GM21717 (cell line): ENCODE measurements at regions not wholly inside any gene's neighbourhood (a gene's known extent, or its start where the extent isn't known, plus 50 kb on each side); places are given as distances from the start of the nearest gene placed in this dataset.
"Not testable (repeated sequence)": the region's sequence is repeated elsewhere in the genome, so short reads cannot be mapped to it uniquely, and the experiment has no call there.

Experiments used
- ATAC-seq: cut with Tn5 transposase; IDR thresholded peaks from one replicate; pipeline ENCODE4 v1.9.1; 2021; ENCODE audit warnings: mild to moderate bottlenecking, moderate library complexity; ENCODE audit not compliant: unreplicated experiment

DNA sequence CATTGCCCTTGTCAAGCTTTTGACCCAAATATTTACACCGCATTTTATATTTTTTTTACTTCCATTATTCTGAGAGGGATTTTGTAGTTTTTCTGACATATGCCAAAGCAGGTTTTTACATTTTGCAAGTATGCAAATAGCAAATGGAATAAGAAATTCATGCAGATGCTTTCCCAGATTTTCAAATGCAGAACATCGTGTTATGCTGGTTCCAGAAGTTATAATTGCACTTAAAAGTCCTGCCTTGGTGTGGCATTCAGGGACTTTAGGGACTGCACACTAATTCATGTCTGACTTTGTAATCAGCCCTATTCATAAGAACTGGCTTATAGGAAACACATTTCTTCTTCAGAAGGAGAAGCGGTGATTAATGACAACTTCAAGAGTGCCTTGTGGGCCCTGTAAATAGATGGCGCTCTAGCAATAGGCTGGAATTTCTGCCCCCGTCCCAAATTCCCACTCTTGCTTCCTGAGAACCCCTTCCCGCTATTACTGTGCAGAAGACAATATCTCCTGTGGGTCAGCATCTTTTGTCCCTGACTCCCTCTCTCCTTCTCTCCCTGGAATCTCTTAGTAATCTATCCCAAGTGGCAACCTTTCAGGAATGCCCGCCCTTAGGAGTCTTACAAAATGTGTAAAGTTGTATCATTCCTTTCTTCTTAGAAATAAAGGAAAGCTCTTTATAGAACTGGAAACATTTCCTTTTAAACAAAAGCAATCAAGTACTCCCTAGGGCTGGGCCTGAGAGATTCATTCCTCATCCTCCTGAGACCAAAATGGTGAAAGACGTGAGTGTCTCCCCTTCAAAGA, 264.0 kb downstream of the INHBA start:
- no peak for ATAC-seq

DNA sequence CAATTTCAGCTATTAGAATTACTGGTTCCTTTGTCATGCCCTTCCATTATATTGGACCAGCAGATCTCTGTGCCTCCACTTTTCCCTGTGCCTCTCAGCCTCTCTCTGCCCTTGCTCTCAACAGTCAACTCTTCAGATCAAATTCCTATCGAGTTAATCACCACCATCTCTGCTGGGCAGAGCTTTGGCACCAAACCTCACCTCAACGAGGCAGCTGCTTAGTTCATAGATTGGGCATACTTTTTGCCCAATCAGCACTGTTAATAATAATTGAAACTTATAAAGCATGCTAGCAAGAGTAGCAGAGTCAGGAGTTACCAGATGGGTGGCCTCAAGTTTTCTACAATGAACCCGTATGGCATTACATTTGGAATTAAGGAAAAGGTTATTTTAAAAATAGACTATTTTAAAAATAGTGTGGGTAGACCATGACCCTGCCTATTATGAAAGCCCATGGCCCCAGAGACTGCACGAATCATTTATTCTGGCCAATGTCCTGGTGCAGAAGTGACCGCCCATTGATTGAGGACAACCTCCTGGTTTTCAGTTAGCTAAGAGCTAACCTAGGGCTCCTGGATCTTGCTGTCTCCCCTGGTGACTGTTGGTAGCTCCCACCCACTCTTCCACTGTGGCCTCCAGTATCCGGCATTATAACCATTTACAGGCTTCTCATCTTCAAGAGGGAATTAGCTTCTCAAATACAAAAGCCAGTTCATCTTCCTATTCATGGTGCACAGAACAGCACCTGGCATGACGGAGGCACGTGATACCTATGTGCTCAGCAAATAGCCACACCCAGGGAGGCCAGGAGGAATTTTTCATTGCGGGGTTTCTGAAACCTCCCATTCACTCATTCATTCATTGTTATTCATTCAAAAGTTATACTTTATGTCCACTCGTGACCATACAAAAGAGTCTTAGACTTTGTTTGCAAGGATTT, 265.4 kb downstream of the INHBA start:
- no peak for ATAC-seq

DNA sequence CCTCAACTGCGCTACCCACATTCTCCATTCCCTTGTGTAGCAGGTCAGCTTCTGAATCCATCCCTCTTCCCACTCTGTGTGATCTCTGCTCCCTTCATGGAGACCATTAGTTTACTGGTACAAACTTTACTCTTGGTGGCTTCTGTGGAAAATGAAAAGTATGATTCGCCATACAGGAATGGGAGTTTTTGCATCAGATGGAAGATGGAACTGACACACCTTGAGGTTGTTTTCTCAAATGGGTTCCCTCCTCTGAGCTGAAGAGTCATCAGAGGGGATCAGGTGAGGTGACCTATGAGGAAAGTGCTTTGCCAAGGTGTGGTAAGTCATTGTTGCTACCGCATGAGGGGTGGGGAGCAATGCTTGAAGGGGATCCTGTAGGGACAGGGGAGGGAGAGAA, 266.8 kb downstream of the INHBA start:
- ATAC-seq = no peak

DNA sequence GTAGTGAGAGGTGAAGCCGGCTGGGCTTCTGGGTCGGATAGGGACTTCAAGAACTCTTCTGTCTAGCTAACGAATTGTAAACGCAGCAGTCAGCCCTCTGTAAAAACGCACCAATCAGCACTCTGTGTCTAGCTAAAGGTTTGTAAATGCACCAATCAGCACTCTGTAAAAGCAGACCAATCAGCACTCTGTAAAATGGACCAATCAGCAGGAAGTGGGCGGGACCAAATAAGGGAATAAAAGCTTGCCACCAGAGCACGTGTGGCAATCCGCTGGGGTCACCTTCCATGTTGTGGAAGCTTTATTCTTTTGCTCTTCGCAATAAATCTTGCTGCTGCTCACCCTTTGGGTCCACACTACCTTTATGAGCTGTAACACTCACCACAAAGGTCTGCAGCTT, 267.9 kb downstream of the INHBA start:
- ATAC-seq = not testable (repeated sequence)

DNA sequence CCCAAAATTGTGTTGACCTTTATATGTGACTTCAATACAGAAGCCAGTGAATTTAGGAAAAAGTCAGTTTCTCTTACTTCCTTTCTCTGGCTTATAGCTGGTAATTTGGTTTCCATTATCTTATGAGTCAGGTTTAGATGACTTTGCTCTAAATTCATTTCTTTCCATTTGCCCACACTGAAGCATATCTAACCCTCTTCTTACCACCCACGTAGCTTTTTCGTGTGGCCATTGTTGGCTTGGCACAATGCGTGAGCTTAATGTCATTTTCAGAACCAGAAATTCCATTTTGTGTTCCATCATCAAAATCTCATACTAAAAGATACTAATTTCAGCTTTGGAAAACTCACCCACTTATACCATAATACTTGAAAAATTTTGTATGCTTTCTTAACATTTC, 271.2 kb downstream of the INHBA start:
- no peak for ATAC-seq

DNA sequence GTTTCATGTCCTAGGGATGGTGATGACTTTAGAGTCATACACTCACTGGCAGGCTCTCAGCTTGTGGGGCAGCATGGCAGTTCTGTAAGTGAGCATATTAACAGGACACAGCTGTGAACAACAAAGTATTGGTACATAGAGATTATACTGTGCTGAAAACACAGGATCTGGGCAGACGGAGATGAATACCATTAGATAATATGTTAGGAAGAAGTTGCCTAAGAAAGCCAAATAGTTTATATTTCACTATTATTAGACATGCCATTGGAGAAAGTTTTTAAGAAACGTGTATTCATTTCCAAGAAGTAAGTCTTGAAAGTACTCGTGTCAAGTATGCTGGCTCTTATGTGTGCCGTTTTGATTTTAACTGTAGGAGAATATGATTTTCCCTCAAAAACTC, 274.5 kb downstream of the INHBA start:
- ATAC-seq = no peak

DNA sequence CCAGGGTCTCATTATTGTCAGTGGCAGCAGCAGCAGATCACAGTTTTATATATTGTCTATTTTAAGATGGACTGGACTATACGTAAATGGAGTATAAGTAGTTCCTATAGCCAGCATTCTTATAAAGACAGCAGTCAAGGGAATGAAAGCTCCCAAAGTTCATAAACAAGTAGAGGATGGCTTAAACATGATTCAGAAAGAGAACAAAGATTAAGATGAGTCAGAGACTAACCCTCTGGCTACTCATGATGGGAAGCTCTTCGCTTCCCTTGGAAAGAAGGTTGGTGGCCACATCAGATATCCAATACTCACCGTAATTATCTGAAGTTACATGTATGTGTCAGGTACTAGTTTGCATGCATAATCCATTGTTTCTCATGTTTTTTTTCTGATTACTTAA, 277.0 kb downstream of the INHBA start:
- ATAC-seq = no peak

DNA sequence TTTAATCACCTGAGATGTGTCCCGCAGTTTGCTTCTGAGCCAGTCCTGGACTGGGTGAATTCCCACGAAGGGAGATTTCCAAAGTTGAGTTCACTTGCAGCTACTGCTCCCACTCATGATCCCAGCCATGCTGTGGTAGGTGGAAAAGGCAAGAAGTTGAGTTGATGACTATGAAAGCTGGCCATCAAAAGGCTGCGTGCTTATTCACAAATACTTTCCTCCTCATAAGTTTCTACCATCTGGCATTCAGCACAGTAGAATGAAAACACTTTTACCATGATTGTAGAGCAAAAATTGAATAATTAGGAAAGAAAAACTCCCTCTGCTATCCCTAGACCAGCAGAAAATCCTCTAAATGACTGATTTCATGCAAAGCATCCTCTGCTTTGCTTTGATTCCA, 281.8 kb downstream of the INHBA start:
- ATAC-seq = no peak

DNA sequence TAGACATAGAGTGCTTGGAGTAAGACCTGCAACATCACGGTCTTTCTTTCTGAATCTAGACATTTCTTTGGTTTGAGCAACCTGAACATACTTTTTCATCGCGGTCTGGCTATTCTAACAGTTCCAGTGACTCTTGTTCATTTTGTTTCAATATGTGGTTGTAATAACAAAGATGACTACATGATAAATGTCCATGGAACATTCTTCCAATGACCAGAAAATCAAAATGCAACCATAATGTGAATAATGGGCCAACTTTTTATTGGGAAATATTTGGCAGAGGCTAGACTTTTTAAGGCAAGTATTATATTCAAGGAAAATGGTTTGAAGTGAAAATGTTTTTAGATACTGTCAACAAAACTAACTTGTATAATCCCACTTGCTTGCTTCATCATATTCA, 282.5 kb downstream of the INHBA start:
- ATAC-seq = no peak

DNA sequence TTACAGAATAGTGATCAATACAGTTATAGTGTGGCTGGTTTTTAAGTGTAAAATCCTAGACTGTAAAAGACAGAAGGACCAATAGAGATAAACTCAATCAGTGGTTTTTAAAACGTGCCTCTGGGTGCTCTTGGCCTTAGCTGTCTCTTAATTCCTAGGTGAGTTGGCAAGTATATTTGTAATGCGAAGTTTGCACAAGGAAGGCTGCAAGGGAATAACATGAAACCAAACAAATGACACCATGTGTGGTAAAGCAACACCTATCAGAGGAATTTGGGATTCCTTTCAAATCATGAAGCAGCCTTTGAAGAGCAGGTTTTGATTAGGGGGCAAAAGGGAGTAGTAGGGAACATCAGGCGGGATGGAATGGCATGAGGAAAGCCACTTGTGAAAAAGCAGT, 284.6 kb downstream of the INHBA start:
- no peak for ATAC-seq

DNA sequence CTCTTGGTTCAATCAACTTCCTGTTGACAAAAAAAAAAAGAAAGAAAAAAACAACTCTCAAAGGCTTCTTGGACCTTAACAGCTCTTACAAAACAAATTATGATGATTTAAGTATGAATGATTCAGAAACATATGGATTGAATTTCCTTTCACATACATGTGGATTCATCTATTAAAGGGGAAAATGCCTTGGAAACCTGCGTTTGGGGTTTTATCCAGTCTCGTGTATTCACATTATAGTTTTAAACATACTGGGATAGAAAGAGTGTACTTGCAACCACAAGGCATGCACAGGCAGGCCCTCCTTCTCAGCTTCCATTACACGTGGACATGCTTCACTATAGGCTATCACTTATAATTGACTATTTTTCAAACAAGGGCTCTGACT, 286.7 kb downstream of the INHBA start:
- no peak for ATAC-seq

DNA sequence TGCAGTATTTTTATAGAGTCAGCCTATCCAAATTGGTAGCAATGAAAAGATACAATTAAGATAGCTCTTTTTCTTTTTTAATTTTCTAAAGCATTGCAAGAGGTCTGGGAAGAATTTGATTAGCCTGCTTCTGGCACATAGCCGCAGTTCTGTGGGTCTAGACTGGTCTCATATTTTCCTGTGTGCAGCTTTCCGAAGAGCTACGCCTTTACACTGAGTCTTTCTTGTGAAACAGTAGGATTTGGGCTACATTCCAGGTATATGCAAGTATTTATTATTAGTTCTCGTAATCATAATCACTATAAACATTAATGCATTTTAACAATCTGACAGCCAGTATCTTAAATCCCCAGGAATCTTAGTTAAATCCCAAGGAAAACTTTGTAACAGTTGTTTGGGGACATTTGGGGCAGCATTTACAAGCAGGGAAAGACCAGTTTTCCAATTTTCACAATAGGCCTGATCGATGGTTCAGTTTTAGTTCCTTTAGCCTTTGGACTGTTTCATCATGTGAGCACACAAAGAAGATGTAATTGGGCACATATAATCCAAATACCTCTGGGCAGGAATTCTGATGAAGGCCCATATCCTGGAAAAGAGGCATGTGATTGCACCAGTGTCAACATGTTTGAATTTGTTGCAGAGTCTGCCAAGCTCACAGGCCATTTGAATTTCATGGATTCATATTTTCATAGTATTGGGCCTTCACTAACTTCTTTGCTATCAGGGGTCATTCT, 287.3 kb downstream of the INHBA start:
- ATAC-seq = no peak

DNA sequence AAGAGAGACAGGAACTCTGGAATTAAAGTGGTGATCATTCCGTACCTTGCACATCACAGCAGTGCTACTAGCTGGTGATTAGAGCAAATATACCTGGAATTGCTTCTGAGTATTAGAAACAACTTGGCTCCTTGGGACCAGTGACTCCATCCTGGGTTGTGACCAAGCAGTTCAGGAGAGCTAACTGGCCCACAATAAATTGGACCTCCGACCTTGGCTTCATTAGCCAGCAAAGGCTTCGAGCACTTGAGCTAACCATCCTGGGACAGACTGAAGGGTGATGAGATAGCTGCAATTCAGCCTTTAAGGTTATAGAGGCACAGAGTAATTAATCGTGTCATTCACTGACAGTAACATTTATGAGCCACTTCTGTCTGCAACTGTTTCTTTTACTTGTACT, 287.8 kb downstream of the INHBA start:
- no peak for ATAC-seq

DNA sequence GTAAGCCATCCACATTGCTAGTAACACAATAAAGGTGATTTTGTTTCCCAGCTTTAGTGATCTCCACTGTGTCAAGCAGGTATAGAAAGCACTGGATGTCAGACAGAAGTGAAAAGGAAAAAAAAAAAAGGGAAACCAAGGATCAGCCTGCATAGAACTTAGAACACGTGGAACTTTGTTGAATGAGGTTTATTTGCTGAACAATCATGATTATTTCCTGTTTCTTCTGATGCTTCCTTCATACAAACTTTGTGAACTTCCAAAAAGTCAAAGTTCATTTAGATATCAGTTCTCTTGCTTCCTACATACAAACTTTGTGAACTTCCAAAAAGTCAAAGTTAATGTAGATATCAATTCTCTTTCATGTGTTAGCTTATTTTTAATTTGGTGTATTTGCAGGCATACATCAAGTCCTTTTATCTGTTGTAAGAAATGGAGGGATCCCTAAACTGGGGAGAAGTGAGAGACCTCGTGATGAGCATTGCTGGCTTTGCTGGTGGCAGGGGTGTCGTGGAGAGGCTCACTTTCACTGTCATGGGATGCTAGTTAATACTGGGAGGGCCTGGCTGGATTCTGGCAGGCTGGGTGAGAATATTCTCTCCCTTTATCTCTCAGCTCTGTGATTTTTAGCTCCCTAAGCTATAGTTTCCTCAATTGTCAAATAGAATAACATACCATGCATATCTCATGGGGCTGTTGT, 298.4 kb downstream of the INHBA start:
- no peak for ATAC-seq

DNA sequence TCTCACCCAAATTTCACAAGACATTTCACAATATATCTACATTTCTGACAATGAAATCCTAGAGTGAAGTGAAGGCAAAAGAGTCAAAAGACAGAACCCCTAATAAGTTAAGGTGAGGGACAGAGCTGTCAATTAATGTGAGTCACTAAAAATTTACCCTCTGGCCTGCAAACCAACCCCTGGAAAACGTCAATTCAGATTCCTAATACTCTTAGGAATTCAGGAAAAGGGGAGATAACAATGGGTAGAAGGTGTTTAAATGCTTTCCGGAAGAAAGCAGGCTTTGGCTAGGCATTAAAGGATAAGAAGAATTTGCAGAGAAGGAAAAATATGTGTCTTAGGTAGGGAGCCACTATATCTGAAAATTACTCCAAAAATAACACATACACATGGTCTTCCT, 299.6 kb downstream of the INHBA start:
- no peak for ATAC-seq

DNA sequence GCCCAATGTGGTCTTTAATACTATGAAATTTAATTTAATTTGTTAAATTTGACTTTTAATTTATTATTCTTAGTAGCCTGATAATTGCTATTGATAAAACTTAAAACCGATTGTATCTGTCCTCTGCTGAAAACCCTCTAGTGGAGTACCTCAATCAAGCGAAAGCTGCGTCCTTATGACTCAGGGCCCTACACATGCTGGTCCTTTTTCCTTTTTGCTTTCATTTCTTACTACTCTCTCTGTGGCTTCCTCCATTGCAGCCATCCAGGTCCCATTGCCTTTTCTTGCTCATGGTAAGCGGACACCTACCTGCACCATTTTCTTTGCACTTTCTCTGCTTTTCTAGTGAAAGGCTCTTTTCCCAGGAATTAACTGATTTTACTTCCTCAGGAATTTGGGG, 301.1 kb downstream of the INHBA start:
- no peak for ATAC-seq

DNA sequence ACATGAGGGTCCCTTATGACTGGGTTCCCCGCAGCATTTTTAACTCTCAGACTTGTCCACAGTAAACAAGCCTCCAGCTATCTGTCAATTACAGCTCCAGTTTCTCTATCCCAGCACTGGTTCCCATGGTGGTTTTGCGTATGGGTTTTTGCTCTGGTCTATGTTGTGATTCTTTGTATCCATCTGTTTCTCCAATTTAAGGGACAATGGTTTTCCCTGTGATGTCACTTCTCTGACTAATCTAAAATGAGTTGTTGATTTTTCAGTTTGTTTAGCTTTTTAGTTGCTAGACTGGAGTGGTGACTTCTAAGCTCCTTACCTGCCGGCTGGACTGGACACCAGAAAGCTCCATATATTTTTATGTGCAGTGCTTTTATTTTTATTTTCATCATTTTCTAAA, 303.7 kb downstream of the INHBA start:
- no peak for ATAC-seq

DNA sequence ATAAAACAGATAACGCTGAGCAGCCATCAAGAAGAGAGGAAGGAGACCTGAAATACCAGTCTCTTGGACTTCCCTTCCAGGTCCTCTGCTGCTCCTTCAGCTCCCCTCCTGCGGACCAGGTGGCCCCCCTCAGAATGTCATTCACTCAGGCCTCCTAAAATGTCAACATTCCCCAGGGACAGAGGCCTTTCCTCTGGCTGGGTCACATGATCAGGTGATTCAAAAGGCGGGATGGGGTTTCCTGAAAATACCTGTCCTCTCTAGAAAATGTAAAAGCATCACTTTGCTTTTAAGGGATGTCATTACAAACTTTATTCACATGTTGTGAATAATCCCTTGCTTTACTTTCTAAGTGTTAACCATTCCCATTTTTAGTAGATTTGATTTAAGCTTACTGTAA, 311.1 kb downstream of the INHBA start:
- ATAC-seq = no peak

DNA sequence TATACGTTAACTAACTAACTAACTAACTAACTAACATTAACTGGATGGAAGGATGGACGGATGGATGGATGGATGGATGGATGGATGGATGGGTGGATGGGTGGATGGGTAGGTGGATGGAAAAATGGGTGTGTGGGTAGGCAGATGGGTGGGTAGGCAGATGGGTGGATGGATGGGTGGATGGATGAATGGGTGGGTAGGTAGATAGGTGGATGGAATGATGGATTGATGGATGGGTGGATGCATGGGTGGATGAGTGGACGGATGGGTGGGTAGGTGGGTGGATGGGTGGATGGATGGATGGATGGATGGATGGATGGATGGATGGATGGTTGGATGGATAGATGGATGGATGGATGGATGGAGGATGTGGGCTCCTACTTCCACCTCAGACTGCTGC, 314.0 kb downstream of the INHBA start:
- ATAC-seq = not testable (repeated sequence)

DNA sequence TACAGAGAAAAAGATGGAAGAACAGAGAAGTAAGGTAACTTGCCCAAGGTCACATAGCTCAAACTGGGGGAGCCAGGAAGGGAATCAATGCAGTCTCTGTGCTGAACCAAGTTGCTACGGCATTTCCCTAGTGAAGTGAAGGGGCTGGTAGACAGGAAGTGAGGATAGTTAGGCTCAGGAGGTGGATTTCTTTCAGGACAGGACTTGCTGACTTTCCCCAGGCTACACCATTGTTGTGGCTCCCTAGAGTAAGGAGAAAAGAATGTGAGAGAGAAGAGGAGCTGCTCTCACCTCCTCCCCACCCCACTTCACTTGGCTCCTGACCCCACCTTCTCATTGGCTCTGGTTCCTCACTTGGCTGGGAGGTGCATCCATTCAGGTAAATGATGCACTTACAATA, 316.9 kb downstream of the INHBA start:
- ATAC-seq = no peak

DNA sequence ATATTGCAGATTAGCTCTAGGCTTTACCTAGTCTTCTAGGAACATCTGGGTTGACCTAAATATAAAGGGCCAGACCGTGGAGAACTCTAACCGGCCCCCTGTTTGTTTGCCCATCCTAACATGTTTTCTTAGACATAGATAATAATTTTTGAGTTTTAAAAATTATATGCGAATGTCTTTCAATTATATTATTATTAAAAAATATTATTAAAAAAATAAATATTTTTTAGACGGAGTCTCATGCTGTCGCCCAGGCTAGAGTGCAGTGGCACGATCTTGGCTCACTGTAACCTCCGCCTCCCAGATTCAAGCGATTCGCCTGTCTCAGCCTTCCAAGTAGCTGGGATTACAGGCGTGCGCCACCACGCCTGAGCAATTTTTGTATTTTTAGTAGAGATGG, 318.5 kb downstream of the INHBA start:
- no peak for ATAC-seq
